NCI-H2196 (cell line): ENCODE measurements at regions not wholly inside any gene's neighbourhood (a gene's known extent, or its start where the extent isn't known, plus 50 kb on each side); places are given as distances from the start of the nearest gene placed in this dataset.
"Not testable (repeated sequence)": the region's sequence is repeated elsewhere in the genome, so short reads cannot be mapped to it uniquely, and the experiment has no call there.

Experiments
- DNase-seq: peaks from one replicate; lab custom pipeline; 2025; ENCODE audit not compliant: unreplicated experiment; lab: John Stamatoyannopoulos, UW

DNA sequence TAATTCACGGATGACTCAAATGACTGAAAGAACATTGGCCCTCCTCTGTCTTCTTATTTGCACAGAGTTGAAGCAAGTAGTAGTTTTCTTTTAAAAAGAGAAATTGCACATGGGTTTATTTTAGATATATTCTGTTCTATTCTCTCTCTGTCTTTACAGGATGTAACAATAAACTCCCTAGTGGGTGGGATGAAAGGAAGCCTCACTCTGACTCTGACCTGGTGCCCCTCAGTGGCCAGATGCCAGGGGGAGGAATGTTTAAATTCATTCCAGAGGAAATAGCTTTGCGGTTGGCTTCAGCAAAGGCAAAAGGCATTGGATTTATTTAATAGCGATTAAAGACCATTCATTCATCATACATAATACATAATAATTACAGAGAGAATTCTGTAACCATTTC, 156.4 kb upstream of the MTPN start:
- no peak for DNase-seq

DNA sequence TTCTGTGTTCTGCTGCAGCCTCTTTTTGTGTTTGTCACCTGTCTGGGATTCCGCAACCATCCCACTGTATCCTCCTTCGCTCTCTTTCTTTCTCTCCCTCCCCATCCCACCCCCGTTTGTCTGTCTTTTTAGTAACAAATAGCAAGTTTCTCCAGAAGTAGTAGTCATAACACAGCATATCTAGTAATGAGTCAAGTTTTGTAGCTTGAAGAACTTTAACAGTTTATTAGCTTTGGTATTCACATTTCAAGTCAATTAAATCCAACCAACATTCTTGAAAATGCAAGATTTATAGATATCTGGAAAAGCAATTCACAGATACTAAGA, 154.1 kb upstream of the MTPN start:
- DNase-seq: no peak

- DNase-seq: no peak
Measured at GRCh38 chr7:136130511-136131303, 153.5 kb upstream of the MTPN start.

- no peak for DNase-seq
Measured at GRCh38 chr7:136128050-136128449, 150.9 kb upstream of the MTPN start.

GRCh38 chr7:136123352-136123751, 146.2 kb upstream of the MTPN start:
- no peak for DNase-seq

DNA sequence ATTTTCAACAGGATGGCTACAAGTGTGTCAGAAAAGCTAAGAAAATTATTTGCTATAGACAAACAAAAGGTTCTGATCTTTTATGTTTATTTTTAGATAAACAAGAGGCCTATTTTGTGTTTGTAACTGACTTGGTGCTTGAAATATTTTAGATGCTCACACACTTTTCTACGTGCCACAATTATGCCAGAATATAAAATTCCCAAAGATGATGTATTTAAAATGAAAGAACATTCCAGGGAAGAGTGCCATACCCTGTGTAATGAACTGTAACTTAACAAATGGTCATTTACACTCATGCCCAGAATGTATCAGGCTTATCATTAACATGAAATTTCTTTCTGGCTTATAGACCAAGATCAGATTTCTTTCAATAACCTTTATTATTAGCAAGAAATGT, 144.9 kb upstream of the MTPN start:
- DNase-seq: no peak

- no peak for DNase-seq
Measured at GRCh38 chr7:136117539-136117938, 140.4 kb upstream of the MTPN start.

GRCh38 chr7:136116186-136116585, 139.0 kb upstream of the MTPN start:
- no peak for DNase-seq

- DNase-seq: peak; percentile 37
Measured at GRCh38 chr7:136114966-136115762, 138.0 kb upstream of the MTPN start.

DNA sequence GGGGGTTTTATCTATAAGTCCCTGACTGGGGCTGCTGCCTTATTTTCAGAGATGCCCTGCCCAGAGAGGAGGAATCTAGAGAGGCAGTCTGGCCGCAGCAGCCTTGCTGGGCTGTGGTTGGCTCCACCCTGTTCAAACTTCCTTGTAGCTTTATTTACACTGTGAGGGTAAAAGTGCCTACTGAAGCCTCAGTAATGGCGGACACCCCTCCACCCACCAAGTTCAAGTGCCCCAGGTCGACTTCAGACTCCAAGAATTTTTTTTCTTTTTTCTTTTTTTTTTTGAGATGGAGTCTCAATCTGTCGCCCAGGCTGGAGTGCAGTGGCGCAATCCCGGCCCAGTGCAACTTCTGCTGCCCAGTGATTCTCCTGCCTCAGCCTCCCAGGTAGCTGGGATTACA, 137.3 kb upstream of the MTPN start:
- DNase-seq: not testable (repeated sequence)

- not testable (repeated sequence) for DNase-seq
Measured at GRCh38 chr7:136109037-136109436, 131.9 kb upstream of the MTPN start.

- no peak for DNase-seq
Measured at GRCh38 chr7:136105191-136105590, 128.0 kb upstream of the MTPN start.

- DNase-seq: no peak
Measured at GRCh38 chr7:136104269-136104603, 127.1 kb upstream of the MTPN start.

GRCh38 chr7:136103545-136104268, 126.5 kb upstream of the MTPN start:
- DNase-seq: no peak

GRCh38 chr7:136102881-136103280, 125.7 kb upstream of the MTPN start:
- DNase-seq: no peak

DNA sequence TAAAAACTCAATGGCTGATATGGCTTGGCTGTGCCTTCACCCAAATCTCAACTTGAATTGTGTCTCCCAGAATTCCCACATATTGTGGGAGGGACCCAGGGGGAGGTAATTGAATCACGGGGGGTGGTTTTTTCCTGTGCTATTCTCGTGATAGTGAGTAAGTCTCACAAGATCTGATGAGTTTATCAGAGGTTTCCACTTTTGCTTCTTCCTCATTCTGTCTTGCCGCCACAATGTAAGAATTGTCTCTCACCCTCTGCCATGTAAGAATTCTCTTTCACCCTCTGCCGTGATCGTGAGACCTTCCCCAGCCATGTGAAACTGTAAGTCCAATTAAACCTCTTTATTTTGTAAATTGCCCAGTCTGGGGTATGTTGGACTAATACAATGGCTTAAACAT, 115.6 kb upstream of the MTPN start:
- DNase-seq: not testable (repeated sequence)

DNA sequence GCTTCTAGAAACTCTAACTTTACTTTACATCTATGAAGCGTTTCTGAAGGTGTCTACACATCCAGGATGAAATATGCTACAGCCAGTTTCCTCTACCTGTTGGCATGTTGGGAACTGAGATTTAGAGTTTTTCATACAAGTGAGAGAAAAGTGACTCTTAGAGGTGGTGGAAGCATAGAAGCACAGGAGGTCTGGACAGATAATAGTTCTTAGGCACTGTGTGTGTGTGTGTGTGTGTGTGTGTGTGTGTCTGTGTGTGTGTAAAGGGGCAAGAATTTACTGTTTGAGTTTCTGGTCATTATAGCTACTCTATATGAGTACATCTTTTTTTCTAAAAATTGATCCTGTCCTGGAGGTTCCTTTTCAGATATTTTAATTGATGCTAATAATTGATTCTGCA, 110.7 kb upstream of the MTPN start:
- DNase-seq: no peak

- peak; percentile 80 for DNase-seq
Measured at GRCh38 chr7:136086712-136087111, 109.6 kb upstream of the MTPN start.

GRCh38 chr7:136079934-136080333, 102.8 kb upstream of the MTPN start:
- DNase-seq: no peak

DNA sequence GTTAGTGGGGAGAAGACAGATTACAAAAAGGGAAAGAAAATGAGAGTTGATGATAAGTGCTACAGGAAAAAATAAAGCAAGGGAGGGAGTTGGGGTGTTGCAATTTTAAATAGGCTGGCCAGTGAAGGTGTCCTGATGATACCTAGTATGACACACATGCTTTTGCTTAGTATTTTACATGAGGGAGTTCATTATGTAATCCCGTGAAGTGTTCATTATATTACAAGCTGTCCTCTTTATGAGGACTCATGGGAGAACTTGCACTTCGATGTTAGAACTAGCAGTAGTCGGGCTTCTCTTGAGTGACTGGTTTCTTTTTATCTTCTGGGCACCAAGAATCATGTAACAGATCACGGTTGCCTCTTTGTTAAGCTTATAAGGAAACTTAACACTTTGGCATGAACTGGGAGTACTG, 102.3 kb upstream of the MTPN start:
- no peak for DNase-seq

DNA sequence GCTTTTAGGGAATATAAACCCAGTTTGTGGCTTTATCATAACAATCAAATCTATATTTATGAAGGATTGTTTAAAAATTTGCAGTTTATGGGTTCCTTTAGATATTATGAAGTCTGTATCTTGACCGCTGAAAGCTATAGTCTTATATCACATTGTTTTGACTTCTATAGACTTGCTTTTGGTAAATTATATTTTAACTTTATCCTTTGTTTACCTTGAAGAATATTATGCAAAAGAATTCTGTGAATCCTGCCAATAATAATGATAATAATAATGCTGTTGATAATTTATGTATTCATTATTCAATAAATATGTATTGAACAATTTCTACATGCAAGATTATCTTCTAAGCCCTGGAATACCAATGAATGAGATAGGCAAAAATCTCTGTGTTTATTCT, 101.9 kb upstream of the MTPN start:
- DNase-seq: no peak

DNA sequence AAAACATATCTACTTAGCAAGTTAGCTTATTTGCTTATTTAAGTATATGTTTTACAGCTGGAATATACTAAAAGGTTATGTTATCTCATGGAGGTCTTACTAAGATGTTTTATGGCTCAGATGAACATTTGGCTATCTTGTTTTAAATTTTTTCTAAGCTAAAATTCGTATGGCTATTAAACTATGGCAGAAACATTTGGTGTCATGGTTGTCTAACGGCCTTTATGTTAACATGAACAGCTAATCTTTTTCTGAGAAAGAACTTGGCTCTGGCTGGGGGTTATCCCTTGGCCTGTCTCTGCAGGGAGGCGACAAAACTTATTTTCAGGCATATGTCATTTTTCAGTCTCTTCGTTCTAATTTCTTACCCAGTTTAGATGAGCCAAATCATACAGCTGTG, 101.5 kb upstream of the MTPN start:
- DNase-seq: no peak
